HT-29 (cell line): ENCODE measurements at regions not wholly inside any gene's neighbourhood (a gene's known extent, or its start where the extent isn't known, plus 50 kb on each side); places are given as distances from the start of the nearest gene placed in this dataset.
"Not testable (repeated sequence)": the region's sequence is repeated elsewhere in the genome, so short reads cannot be mapped to it uniquely, and the experiment has no call there.

Experiments used
- DNase-seq: peaks from one replicate; pipeline ENCODE4 v3.0.0-alpha.2; 2015; ENCODE audit warnings: low spot score

GRCh38 chr6:21282360-21282759 lies 311.2 kb upstream of the SOX4 start:
- DNase-seq = not testable (repeated sequence)

- no peak for DNase-seq
Observed at GRCh38 chr6:21284166-21284565, 309.4 kb upstream of the SOX4 start.

DNA sequence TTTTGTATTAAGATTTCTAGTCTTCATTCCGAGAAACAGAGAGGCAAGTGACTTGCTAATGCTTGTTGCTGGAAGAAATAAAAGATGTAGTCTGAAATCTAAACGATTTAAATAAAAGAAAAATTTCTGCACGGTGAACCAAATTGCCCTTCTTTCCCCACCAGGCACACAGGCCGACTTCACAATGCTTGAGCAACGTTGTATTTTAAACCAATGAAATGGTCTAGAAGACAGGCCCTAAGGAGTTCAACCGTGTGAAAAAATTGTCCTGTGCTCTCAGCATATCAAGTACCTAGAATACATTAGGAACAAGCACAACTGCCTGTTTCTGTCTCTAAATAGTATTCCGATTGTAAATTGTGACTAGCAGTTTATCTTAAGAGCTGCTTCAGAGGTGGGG lies 308.8 kb upstream of the SOX4 start:
- no peak for DNase-seq

DNA sequence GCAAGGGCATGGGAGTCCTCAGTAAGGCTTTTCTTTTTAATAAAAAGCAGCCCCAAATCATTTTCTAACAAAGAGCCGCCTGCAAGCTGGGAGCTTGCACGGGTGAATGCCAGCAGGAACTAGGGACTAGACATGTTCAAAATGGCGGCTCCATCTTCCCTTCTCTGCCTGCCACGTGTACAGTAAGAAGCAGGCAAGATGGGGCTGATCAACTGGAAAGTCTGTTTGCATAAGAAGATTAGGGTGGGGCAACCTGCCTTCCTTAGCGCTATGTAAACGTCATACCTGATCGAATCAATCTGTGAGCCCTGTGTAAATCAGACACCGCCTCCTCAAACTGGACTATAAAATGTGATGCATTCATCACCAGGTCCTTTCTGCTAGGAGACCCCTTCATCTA lies 299.4 kb upstream of the SOX4 start:
- DNase-seq = no peak

DNA sequence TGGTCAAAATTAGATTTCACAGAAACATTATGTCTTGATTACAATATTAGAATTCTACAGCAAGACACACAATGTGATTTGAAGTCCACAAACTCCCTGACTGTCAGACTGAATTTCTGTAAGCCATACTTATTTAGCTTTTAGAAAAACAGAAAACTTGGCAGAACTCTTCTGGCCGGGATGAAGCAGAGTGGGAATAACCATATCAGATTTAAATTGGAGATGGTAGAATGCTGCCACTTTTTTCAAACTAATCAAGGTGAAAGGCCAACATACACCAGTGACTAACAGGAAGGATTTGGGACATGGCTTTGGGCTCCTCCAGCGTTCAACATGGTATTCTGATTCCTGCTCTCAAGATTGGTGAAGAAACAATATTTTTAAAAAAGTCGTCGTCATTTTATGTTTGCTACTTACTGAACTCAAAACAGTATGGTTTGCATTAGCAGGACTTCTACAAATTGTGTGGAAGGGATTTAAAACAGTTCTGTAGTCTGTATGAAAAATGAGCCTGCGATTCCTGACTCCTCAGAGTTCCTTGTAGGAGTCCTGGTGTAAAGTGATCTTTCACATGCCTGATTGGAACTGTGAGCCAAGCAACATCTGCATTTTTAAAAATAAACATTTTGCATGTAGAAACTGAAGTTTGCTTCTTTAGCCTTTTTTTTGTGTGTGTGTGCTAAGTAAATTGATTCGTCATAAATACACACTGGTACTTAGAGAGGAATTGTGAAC lies 297.9 kb upstream of the SOX4 start:
- DNase-seq = no peak

DNA sequence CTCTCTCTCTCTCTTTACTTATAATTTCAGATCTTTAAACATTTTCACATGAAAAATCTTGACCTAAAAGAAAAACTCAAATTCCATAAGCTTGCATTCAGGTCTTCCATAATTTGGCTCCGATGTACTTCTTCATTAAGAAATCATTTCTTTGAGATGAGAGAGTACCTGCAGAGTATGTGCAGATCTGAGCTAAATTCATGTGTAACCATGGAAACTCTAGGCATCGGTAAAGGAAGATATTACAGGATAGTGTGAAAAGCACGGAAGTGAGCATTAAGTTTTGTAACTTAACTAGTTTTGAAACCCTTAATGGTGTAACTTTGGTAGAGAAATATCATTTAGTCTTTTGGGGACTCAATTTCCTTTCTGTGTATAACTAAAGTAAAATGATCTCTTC lies 295.9 kb upstream of the SOX4 start:
- no peak for DNase-seq

- DNase-seq = no peak
Observed at GRCh38 chr6:21299216-21299615, 294.3 kb upstream of the SOX4 start.

DNA sequence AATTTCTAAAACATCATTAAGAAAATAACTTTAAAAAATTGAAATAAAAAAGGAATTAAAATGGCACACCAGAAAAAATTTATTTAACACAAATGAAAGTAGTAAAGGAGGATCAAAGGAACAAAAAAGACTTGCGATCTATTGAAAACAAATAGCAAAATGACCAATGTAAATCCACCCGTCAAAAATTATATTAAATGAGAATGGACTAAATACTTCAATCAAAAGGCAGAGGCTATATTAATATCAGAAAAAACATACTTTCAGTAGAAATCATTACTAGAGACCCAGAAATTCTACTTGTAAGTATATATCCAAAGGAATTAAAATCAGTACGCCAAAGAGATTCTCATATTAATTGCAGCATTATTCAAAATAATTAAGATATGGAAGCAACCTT lies 293.1 kb upstream of the SOX4 start:
- no peak for DNase-seq

- DNase-seq = peak; percentile 37
Observed at GRCh38 chr6:21305893-21306332, 287.6 kb upstream of the SOX4 start.

- DNase-seq = no peak
Observed at GRCh38 chr6:21306546-21306945, 287.0 kb upstream of the SOX4 start.

DNA sequence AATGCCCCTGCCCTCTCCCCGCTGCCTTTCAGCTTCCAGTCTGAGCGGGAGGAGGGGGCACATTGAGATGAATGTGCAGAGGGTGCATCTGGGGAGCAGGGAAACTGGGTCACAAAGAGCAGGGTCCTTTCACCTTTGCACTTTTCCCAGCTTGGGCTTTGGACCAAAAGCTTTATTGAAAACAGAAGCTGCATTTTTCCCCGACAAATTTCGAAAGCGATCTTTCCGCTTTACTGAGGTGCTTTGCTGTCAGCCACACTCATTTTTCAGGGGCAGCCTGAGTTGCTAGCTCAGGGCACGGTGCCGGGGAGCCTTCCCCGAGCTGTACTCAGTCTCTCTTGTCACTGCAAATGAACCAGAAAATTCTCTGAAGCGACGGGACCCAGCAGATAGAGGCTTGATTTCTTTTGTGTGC lies 283.7 kb upstream of the SOX4 start:
- DNase-seq = no peak

DNA sequence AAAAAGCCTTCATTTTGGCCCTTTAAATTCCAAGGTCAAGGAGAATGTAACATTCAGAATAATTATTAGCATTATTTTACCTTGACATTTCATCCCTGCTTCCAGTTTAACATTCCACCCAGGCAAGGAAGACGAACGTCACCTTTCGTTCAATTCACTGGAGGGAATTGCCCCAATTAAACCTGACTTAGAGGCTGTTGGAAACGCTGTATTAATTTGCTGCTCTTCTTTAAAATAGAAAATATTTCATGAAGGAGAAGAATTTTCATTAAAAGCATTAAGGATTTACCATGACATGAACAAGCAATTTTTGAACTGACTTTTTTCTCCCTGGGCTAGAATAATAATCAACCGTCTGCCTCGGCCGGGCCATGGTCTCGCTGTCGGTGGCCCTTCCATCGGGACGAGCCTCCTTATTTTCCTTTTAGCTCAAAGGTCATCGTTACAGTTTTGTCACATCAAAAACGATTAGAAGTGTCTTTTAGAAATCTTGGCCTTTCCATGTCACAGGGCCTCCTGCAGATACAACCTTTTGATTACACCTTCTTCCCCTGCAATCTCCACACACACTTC lies 282.9 kb upstream of the SOX4 start:
- no peak for DNase-seq

GRCh38 chr6:21312118-21312517 lies 281.4 kb upstream of the SOX4 start:
- no peak for DNase-seq

- DNase-seq = no peak
Observed at GRCh38 chr6:21317642-21318041, 275.9 kb upstream of the SOX4 start.

- DNase-seq = no peak
Observed at GRCh38 chr6:21321076-21321475, 272.5 kb upstream of the SOX4 start.

GRCh38 chr6:21321531-21321930 lies 272.0 kb upstream of the SOX4 start:
- no peak for DNase-seq

DNA sequence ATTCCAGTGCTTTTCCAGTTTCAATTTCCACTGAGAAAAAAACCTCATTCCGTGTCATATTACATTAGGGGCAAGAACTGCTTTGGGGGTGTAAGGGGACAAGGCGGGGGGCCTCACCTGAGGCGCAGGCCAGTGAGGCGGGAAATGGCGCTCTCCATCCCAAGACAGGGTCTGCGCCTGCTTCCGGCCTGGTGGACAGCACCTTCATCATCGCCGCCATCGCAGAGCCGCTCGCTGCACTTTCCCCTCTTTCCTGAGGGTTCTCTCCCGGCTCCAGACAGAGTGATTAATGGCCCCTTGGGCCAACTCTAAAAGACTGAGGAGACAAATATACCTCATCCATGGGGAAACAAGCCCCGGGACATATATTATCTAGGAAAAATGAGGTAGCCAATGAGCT lies 270.0 kb upstream of the SOX4 start:
- DNase-seq = no peak

DNA sequence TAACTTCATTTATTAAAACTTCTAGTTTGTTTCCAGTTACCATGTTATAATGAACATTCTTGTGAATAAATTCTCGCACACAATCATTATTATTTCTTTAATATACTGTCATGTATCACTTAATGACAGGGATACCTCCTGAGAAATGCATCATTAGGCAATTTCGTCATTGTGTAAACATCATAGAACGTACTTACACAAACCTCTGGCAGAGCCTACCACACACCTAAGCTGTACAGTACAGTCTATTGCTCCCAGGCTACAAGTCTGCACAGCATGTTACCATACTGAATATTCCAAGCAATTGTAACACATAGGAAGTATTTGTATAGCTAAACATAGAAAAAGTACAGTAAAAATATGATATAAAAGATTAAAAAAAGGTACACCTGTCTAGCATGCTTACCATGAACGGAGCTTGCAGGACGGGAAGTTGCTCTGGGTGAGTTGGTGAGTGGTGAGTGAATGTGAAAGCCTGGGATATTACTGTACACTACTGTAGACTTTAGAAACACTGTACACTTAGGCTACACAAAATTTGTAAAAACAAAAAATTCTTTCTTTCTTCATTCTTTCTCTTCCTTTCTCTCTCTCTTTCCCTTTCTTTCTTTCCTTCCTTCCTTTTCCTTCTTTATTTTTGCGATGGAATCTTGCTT lies 268.2 kb upstream of the SOX4 start:
- peak; percentile 33 for DNase-seq

DNA sequence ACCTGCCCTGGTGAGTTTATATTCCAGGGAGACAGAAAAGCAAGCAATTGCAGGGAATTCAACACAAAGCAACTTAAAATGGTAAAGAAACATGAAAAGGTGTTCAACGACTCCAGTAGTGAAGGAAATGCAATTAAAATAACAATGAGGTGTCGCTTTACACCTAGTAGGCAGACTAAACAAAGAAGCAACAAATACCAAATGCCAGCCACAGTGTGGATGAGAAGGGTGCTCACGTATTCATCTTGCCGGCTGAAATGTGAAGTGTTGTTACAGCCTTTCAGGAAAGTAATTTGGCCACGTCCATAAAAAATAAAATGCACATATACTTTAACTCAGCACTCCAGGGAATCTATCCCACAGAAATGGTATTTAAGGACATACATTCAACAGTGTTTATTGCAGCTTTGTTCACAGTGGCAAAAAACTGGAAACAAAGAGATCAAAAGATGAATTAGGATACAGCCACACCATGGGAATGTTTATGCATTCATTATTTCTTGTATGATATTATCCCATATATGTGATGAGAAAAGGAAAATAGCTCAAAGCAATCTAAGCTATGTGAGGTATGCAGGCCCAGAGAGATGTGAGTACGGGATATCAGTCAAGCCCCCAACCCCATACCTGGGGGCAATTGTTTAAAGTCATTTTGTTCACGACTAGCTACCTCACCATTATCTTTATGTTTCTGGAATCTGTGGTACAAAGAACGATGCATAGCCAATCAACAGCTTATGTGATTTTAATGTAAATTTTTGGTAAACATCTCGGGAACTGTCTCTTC lies 266.0 kb upstream of the SOX4 start:
- no peak for DNase-seq

DNA sequence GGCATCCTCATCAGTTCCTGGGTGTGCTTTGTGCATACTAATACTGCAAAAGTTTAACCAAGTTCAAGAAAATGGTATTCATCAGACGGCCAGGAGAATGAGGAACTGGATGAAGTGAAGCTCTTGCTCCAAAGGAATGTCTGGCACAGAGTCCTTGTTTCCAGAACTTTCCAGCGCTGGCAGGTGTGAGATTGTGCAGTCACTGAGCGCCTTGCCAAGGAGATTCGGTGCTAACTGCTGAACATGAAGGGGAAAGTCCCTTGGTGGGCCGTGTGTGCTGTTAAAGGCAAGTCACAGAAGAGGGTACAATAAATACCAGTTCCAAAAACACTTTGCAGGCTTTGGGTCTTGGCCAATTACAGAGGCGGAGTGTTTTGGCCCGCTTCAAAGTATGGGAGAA lies 262.3 kb upstream of the SOX4 start:
- DNase-seq = no peak

DNA sequence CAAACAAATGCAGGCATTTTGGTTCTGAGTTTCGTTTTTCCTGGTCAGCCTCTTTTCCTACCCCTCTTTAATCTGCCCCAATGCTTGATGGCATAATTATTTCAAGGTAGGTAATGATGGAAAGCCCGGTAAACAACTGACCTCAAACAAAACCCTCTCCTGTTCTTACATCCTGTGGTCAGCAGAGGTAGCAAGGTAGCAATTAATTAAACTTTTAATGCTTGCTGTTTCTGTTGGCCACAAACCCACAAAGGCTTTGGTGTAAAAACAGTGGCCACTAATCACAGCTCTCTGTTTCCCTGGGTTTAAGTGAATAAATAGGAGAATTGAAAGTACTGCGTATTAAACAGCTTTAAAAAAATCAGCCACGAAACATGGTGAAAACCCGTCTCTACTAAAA lies 261.5 kb upstream of the SOX4 start:
- peak; percentile 28 for DNase-seq

GRCh38 chr6:21332660-21333059 lies 260.9 kb upstream of the SOX4 start:
- no peak for DNase-seq
